Stimulated activated CD4-positive, alpha-beta T cell treated with anti-CD3 and anti-CD28 coated beads, Interleukin-4, amount 100 ng/mL, for 1 hour (primary cell): ENCODE measurements at regions not wholly inside any gene's neighbourhood (a gene's known extent, or its start where the extent isn't known, plus 50 kb on each side); places are given as distances from the start of the nearest gene placed in this dataset.

Source experiments
- DNase-seq: peaks from one replicate; pipeline ENCODE4 v3.0.0-alpha.2; 2020

GRCh38 chr6:141354191-141354955, 778.4 kb upstream of the GJE1 start:
- no peak for DNase-seq

GRCh38 chr6:141351721-141352120, 781.0 kb upstream of the GJE1 start:
- no peak for DNase-seq

GRCh38 chr6:141349710-141350109, 783.0 kb upstream of the GJE1 start:
- no peak for DNase-seq

GRCh38 chr6:141347906-141348492, 784.7 kb upstream of the GJE1 start:
- DNase-seq: no peak

- DNase-seq: no peak
Observed at GRCh38 chr6:141347086-141347485, 785.6 kb upstream of the GJE1 start.

GRCh38 chr6:141346535-141346934, 786.2 kb upstream of the GJE1 start:
- DNase-seq: no peak

GRCh38 chr6:141337191-141337590, 795.5 kb upstream of the GJE1 start:
- DNase-seq: no peak

- DNase-seq: no peak
Observed at GRCh38 chr6:141335477-141336273, 797.0 kb upstream of the GJE1 start.

- DNase-seq: no peak
Observed at GRCh38 chr6:141326925-141327324, 805.8 kb upstream of the GJE1 start.

- peak; percentile 18 for DNase-seq
Observed at GRCh38 chr6:141326426-141326825, 806.3 kb upstream of the GJE1 start.

- no peak for DNase-seq
Observed at GRCh38 chr6:141321493-141322347, 811.0 kb upstream of the GJE1 start.

GRCh38 chr6:141316236-141316635, 816.5 kb upstream of the GJE1 start:
- DNase-seq: no peak

- DNase-seq: no peak
Observed at GRCh38 chr6:141313986-141314385, 818.7 kb upstream of the GJE1 start.

GRCh38 chr6:141309295-141309694, 823.4 kb upstream of the GJE1 start:
- no peak for DNase-seq

- peak; percentile 5 for DNase-seq
Observed at GRCh38 chr6:141307309-141307998, 825.3 kb upstream of the GJE1 start.

GRCh38 chr6:141303907-141304306, 828.8 kb upstream of the GJE1 start:
- no peak for DNase-seq

- DNase-seq: no peak
Observed at GRCh38 chr6:141301779-141302178, 830.9 kb upstream of the GJE1 start.

- DNase-seq: no peak
Observed at GRCh38 chr6:141290941-141291721, 841.6 kb upstream of the GJE1 start.

GRCh38 chr6:141288947-141289346, 843.8 kb upstream of the GJE1 start:
- DNase-seq: no peak

GRCh38 chr6:141282263-141282662, 850.5 kb upstream of the GJE1 start:
- DNase-seq: no peak

- DNase-seq: no peak
Observed at GRCh38 chr6:141269684-141270083, 863.0 kb upstream of the GJE1 start.
